GM21723 (cell line): ENCODE measurements at regions not wholly inside any gene's neighbourhood (a gene's known extent, or its start where the extent isn't known, plus 50 kb on each side); places are given as distances from the start of the nearest gene placed in this dataset.

Experiments
- ATAC-seq: cut with Tn5 transposase; IDR thresholded peaks from one replicate; pipeline ENCODE4 v1.9.1; 2021; ENCODE audit warnings: mild to moderate bottlenecking, moderate library complexity; ENCODE audit not compliant: unreplicated experiment

GRCh38 chr12:123078120-123078465 lies 72.8 kb downstream of the PITPNM2 start:
- no peak for ATAC-seq

DNA sequence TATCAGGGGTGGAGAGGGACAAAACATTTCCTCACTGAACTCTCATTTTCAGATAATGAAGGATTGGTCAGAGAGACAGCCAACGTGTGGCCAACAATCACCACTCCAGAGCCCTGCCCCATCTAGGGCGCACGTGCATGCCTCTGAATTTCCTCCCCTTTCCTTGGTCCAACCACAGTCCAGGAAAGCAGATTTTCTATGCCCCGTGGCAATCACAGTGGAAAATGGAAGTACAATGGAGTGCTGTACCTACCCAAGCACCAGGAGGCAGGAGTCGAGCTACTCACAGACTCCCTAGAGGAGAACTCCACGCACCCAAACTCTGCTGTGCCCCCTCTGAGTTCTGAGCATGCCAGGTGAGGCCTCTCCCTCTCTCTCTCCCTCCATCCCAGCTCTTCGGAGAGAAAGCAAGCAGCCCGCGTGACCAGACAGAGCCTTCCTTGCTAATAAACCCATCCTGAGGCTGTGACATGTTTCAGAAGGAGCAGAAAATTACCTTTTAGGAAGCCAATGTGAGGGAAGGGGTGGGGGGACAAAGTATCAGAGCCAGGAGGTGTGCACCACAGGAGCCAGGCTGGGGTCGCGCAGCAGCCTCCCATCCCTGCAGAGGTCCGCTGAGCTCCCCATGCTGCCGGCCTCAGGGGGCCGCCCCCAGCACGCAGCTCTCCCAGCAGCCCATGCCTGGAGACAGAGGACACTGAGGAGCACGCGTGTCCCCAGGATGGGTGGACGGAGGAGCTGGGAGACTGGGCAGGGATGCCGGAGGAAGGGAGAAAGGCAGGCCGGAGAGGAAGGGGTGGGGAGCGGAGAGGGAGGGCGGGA lies 73.4 kb downstream of the PITPNM2 start:
- no peak for ATAC-seq

DNA sequence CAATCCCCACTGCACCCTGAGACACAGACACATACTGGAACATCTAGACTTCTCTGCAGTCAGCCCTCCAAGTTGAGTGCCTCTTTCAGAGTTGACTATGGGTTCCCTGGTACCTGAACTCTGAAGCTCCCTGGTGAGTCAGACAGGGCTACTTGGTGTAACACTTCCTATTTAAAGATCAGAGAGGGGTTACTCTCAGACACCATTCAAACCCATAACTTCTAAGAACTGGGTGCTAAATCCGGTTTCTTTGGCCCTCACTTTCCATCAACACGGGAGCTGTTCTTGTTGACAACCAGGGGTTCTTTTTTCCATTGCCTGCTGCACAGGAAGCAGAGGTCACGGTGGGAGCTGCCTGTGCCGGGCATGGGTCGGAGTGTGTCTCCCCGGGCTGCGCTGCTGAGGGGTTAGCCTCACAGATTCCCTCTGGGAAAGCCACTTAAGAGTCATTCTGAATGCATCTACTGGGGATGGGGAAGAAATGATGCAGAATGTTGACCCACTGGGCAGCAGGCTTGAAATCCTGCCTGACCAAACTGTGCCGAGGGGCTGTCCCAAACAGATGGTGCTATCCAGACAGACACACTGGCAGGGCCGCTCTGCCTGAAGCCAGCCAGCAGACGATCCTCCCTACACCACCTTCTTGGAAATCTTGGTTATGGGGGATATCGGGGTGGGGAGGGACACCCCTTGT lies 74.1 kb downstream of the PITPNM2 start:
- no peak for ATAC-seq

DNA sequence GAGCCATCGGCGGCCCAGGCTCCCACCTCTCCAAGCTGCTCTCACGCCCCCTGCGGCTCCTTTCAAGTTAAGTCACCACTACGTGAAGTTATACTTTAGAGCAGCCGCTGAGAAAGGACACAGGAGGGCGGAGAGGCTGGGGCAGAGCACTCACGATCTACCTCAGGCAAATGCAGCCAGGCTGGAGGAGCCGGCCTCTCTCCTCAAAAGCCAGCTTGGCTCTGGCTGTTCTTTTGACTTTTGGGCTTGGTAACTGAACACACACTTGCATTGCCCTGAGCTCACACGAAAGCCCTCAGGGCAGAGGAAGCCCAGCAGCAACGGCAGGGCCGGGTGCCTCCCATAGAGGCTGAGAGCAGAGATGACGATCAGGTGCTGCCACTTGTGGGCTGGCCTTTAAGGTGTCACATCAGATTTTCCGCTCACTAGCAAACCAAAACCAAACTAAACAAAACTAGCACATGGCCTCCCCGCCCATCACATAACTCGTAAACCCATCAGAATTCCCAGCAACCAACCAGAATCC lies 75.2 kb downstream of the PITPNM2 start:
- no peak for ATAC-seq

- no peak for ATAC-seq
Measured at GRCh38 chr12:123075087-123075645, 75.7 kb downstream of the PITPNM2 start.

GRCh38 chr12:123073962-123074801 lies 76.7 kb downstream of the PITPNM2 start:
- no peak for ATAC-seq

- ATAC-seq, result no peak
Measured at GRCh38 chr12:123073292-123073691, 77.6 kb downstream of the PITPNM2 start.

DNA sequence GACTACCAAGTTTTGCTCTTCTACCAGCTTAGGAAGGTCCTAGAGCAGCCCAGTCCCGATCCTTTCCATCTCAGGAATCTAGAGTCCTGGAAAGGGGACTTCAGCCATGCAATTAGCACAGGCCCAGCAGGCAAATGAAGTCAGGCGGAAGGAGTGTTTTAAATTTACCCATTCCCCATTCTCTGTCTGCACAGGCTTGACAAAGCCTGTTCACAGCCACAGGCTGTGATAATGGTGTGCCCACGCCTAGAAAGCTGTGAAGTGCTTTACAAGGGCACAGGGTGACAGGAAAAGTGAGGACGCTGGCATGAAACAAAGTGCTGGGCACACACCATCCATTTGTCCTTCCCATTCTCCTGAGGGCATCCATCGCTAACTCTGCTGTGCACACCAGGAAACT lies 79.0 kb downstream of the PITPNM2 start:
- ATAC-seq, result no peak

DNA sequence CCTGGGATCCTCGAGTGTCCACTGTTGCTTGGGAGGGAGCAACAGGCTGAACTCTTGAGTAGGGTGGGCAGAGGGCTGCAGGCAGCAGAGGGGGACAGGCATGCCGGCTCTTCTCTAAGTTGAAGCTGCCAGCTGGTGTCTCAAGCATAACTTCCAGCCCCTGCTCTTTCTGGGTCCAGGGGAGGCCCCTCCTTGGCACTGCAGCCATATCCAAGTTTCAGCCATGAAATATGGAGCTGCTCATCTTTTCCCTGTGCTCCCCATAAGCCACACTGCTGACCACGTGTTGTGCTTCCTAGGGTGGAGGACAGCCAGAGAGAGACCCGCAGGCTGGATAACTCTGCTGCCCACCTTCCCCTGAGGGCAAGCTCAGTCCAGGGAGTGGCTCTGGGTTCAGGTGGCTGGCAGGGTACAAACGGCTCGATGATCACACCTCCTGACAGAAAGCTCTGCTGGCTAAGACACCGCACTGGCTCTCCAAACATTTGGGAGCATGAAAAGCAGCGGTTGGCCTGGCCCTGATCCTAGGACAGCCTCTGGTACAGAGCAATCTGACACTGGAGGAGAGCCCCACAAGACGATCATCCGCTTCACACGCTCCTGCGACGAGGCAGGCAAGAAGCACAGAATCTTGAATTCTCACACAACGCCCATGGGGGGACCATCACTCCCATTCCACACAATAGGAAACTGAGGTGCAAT lies 79.6 kb downstream of the PITPNM2 start:
- ATAC-seq, result no peak

GRCh38 chr12:123070267-123071081 lies 80.4 kb downstream of the PITPNM2 start:
- ATAC-seq, result no peak

DNA sequence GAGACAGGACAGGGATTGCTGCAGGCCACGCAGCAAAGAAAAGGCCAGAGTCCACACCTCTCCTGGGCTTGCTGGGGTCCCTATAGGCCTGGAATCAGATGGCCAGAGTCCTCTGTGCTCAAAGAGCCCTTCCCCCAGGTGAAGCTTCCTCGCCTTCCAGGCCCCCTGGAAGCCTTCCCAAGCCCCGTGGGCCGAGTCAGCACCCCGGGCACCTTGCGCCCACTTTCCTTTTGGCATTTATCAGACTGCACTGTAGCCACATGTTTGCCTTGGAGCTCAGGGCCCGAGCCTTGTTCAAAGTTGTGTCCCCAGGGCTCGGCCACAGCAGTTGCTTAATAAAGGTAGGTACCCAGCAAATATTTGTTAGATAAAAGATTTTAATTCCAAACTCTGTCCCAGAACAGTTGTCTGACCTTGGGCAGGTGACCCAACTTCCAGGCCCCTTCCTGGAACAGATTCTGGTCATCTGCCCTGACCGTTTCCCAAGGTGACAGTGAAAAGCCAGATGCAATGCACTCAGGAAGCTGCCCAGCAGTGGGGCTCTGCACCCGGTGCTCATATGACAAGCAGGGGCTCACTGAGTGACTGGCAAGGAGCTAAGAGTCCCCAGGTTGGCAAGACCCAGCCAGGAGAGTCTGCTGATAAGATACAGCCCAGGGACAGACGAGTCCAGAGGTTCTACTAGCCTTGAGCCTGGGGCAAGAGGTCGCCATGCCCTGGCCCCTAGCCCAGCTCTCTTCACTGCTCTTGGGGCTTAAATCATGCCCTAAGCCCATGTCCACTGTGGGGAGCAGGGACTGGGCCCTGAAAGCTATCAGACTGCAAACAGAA lies 81.2 kb downstream of the PITPNM2 start:
- no peak for ATAC-seq

GRCh38 chr12:123067654-123068053 lies 83.2 kb downstream of the PITPNM2 start:
- ATAC-seq, result no peak

DNA sequence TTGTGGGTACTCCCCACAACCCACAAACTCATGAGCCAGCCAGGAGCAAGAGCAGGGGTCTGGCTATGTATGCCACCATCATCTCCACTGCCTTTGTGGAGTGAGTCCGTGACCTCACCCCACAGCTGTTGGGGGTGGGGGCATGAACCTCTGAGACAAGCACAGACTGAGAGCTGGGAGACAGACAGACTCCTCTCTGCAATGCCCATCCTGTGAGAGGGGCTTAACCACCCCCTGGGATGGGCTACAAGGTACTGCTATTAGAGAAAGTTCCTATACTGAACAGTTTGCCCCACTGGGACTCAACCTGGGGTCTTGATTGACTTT lies 84.5 kb downstream of the PITPNM2 start:
- no peak for ATAC-seq

DNA sequence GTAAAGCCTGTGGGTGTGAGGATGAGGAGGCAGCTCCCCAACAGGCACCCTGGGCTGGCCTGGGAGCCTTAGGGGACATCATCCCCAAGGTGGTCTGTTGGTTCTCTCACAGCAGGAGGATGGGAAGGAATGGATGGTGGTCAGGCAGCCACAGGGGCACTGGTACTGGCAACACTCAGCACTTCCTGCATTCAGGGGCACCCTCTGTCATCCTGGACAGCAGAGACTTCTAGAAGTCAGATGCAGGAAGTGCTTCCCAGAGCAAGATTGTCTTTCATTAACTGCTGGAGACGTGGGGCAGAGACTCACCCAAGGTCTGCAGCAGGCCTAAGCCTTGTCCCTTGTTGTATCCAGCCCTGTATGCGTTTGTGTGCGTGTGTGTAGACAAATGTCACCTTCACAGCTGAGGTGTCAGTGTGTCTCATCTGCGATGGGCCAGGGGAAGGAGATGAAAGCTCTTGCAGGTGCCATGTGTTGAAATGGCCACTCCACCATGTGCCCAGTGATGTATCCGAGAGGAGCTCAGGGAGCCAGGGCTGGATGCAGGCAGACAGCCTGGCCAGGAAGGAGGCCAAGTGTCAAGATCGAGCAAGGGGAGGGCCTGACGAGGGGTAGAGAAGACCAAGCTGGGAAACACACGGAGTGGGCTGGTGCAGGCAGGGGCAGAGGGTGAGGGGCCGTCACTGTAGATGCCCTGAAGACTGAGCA lies 85.1 kb downstream of the PITPNM2 start:
- ATAC-seq, result no peak

GRCh38 chr12:123064885-123065619 lies 84.6 kb downstream of the ARL6IP4 start:
- no peak for ATAC-seq

DNA sequence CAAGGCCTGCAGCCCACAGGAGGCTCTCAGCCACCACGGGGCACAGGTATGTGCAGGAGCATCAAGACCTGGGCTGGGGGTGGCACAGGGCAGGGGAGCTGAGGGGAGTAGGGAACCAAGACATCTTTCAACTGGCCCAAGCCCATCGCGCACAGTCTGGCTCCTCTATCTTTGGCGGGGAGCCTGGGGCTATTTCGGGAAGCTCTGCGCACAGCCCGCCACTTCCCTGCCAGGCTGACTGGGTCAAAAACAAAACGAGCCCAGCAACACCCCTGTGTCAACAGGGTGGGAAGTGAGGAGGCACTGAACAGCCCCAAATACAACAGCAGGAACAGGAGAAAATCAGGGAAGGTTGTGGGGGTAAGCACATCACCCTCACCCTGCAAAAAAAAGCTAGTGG lies 83.9 kb downstream of the ARL6IP4 start:
- no peak for ATAC-seq

- no peak for ATAC-seq
Measured at GRCh38 chr12:123063535-123063934, 83.1 kb downstream of the ARL6IP4 start.
